ENCODE measurements at regions not wholly inside any gene's neighbourhood (a gene's known extent, or its start where the extent isn't known, plus 50 kb on each side); places are given as distances from the start of the nearest gene placed in this dataset.
"Not testable (repeated sequence)": the region's sequence is repeated elsewhere in the genome, so short reads cannot be mapped to it uniquely, and the experiment has no call there.

GRCh38 chr15:44904651-44905340 lies 51.7 kb upstream of the TERB2 start:
- not testable (repeated sequence) for DNase-seq
